Loucy (cell line): ENCODE measurements at regions not wholly inside any gene's neighbourhood (a gene's known extent, or its start where the extent isn't known, plus 50 kb on each side); places are given as distances from the start of the nearest gene placed in this dataset.

ENCODE experiments used
- H2AFZ ChIP-seq: fragments of 200-600 bp; sonication (generic); 2 replicates; pipeline ENCODE4 v1.6.0; 2016; ENCODE audit warnings: antibody characterized with exemption, mild to moderate bottlenecking, low read length, moderate library complexity
- H3F3A ChIP-seq: fragments of 200-600 bp; 2 replicates; pipeline ENCODE4 v1.6.0; 2016; ENCODE audit warnings: antibody characterized with exemption, low read depth, mild to moderate bottlenecking
- H3K27me3 ChIP-seq: fragments of 200-600 bp; sonication (generic); 2 replicates; pipeline ENCODE4 v1.6.1; 2014; ENCODE audit warnings: low read length, mild to moderate bottlenecking; ENCODE audit not compliant: insufficient read depth, poor library complexity, severe bottlenecking
- H3K36me3 ChIP-seq: fragments of 200-600 bp; sonication (generic); 2 replicates; pipeline ENCODE4 v1.6.1; 2016; ENCODE audit warnings: low read length; ENCODE audit not compliant: insufficient read depth
- H3K4me1 ChIP-seq: fragments of 200-600 bp; sonication (generic); 2 replicates; pipeline ENCODE4 v1.5.1; 2014; ENCODE audit warnings: low read length, mild to moderate bottlenecking; ENCODE audit not compliant: insufficient read depth, poor library complexity, severe bottlenecking
- H3K4me2 ChIP-seq: fragments of 200-600 bp; sonication (generic); 2 replicates; pipeline ENCODE4 v1.6.0; 2014; ENCODE audit warnings: antibody characterized with exemption, low read length, low read depth, mild to moderate bottlenecking; ENCODE audit not compliant: poor library complexity, severe bottlenecking
- H3K4me3 ChIP-seq: fragments of 200-600 bp; sonication (generic); 2 replicates; pipeline ENCODE4 v1.5.1; 2014; ENCODE audit warnings: low read length, mild to moderate bottlenecking, mixed read lengths; ENCODE audit not compliant: poor library complexity, severe bottlenecking
- H3K79me2 ChIP-seq: fragments of 200-600 bp; sonication (generic); 2 replicates; pipeline ENCODE4 v1.6.1; 2014; ENCODE audit warnings: low read length; ENCODE audit not compliant: insufficient read depth
- H3K9ac ChIP-seq: fragments of 200-600 bp; sonication (generic); 2 replicates; pipeline ENCODE4 v1.6.0; 2014; ENCODE audit warnings: mild to moderate bottlenecking, low read depth, low read length, moderate library complexity; ENCODE audit not compliant: poor library complexity, severe bottlenecking
- H3K9me2 ChIP-seq: fragments of 200-600 bp; sonication (generic); replicated peaks from 2 replicates; pipeline ENCODE4 v1.6.1; 2016; ENCODE audit warnings: low read depth, low read length, mixed read lengths
- H3K9me3 ChIP-seq: fragments of 200-600 bp; sonication (generic); 2 replicates; pipeline ENCODE4 v1.6.1; 2014; ENCODE audit warnings: mild to moderate bottlenecking, antibody characterized with exemption, low read length, low read depth; ENCODE audit not compliant: insufficient read depth
- H4K20me1 ChIP-seq: fragments of 200-600 bp; sonication (generic); 2 replicates; pipeline ENCODE4 v1.6.0; 2014; ENCODE audit warnings: antibody characterized with exemption, low read length, mild to moderate bottlenecking; ENCODE audit not compliant: insufficient read depth, poor library complexity, severe bottlenecking
- CTCF ChIP-seq: fragments of 200-600 bp; sonication (generic); conservative IDR thresholded peaks from 2 replicates; pipeline ENCODE4 v1.5.1; 2014; ENCODE audit warnings: mild to moderate bottlenecking, antibody characterized with exemption, low read length
- EZH2phosphoT487 ChIP-seq: fragments of 200-600 bp; IDR thresholded peaks from 2 replicates; pipeline ENCODE4 v1.6.1; 2018; ENCODE audit warnings: antibody characterized with exemption, mild to moderate bottlenecking, moderate library complexity, borderline replicate concordance

GRCh38 chr1:14106126-14106525, 406.1 kb downstream of the PRDM2 start:
- TF ChIP-seq CTCF, result no peak
- no peak for TF ChIP-seq EZH2phosphoT487
- H3F3A ChIP-seq, result no peaks in the 10 kb centered on the region
- H3K9me3 ChIP-seq, result no peaks in the 10 kb centered on the region
- no peak overlapping the region for H3K9ac ChIP-seq
- H3K4me1 ChIP-seq, result no peaks in the 10 kb centered on the region
- H3K36me3 ChIP-seq, result no peaks in the 10 kb centered on the region
- no peaks in the 10 kb centered on the region for H3K9me2 ChIP-seq
- no peaks in the 10 kb centered on the region for H4K20me1 ChIP-seq
- H3K4me2 ChIP-seq, result no peak overlapping the region
- no peaks in the 10 kb centered on the region for H3K79me2 ChIP-seq
- H3K27me3 ChIP-seq, result no peaks in the 10 kb centered on the region
- no peak overlapping the region for H3K4me3 ChIP-seq
- H2AFZ ChIP-seq, result no peak overlapping the region

GRCh38 chr1:14106679-14107313, 406.8 kb downstream of the PRDM2 start:
- Histone ChIP-seq H3K9ac (no peak overlapping the region), H3K9me2 (no peaks in the 10 kb centered on the region), H4K20me1 (no peaks in the 10 kb centered on the region), H2AFZ (no peak overlapping the region), H3K36me3 (no peaks in the 10 kb centered on the region), H3K4me2 (no peak overlapping the region), H3K4me3 (no peak overlapping the region), H3K4me1 (no peaks in the 10 kb centered on the region), H3K9me3 (no peaks in the 10 kb centered on the region), H3K27me3 (no peaks in the 10 kb centered on the region), H3F3A (no peaks in the 10 kb centered on the region), H3K79me2 (no peaks in the 10 kb centered on the region)
- TF ChIP-seq CTCF (no peak), EZH2phosphoT487 (no peak)

GRCh38 chr1:14108356-14109275, 408.6 kb downstream of the PRDM2 start:
- no peaks in the 10 kb centered on the region for H3K9me3 ChIP-seq
- no peaks in the 10 kb centered on the region for H3K9me2 ChIP-seq
- no peaks in the 10 kb centered on the region for H3K79me2 ChIP-seq
- TF ChIP-seq EZH2phosphoT487, result no peak
- TF ChIP-seq CTCF, result no peak
- no peak overlapping the region for H3K4me3 ChIP-seq
- H3K27me3 ChIP-seq, result no peaks in the 10 kb centered on the region
- no peak overlapping the region for H2AFZ ChIP-seq
- no peak overlapping the region for H3K9ac ChIP-seq
- H4K20me1 ChIP-seq, result no peaks in the 10 kb centered on the region
- H3F3A ChIP-seq, result no peaks in the 10 kb centered on the region
- no peaks in the 10 kb centered on the region for H3K36me3 ChIP-seq
- no peak overlapping the region for H3K4me2 ChIP-seq
- no peaks in the 10 kb centered on the region for H3K4me1 ChIP-seq
